Fibroblast of mammary gland (primary cell): ENCODE measurements at regions not wholly inside any gene's neighbourhood (a gene's known extent, or its start where the extent isn't known, plus 50 kb on each side); places are given as distances from the start of the nearest gene placed in this dataset.

Experiments used
- DNase-seq: peaks from one replicate; pipeline ENCODE4 v3.0.0-alpha.2; 2010; ENCODE audit warnings: low read depth
- H3K4me3 ChIP-seq: 2 replicates; pipeline ENCODE4 v1.5.1; 2011; ENCODE audit warnings: low read depth, mild to moderate bottlenecking, low read length, moderate library complexity; ENCODE audit not compliant: control insufficient read depth
- TF ChIP-seq, protein P1 (sequence below): conservative IDR thresholded peaks from 2 replicates; pipeline ENCODE4 v1.5.1; 2011; ENCODE audit warnings: low read depth, low read length, inconsistent platforms; ENCODE audit not compliant: control insufficient read depth, insufficient read depth

DNA sequence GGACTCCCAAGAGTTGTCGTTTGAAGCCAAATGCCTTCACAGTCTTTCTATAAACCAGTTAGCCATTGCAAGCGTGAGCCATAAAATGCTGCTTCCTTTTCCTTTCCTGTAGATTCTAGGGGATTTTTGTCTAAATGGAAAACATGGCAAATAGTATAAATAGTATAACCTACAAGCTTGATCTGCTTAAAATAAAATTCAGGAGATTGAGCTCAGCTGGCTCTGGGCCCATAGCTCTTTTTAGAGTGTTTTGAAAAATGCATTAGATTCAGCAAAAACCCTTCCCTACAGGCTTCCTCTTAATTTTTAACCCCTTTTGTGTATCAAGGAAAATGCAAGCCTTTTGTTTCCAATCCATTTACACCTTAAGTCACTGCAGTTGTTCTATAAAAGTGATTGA lies 190.1 kb upstream of the GDF10 start:
- TF ChIP-seq, protein P1, sequence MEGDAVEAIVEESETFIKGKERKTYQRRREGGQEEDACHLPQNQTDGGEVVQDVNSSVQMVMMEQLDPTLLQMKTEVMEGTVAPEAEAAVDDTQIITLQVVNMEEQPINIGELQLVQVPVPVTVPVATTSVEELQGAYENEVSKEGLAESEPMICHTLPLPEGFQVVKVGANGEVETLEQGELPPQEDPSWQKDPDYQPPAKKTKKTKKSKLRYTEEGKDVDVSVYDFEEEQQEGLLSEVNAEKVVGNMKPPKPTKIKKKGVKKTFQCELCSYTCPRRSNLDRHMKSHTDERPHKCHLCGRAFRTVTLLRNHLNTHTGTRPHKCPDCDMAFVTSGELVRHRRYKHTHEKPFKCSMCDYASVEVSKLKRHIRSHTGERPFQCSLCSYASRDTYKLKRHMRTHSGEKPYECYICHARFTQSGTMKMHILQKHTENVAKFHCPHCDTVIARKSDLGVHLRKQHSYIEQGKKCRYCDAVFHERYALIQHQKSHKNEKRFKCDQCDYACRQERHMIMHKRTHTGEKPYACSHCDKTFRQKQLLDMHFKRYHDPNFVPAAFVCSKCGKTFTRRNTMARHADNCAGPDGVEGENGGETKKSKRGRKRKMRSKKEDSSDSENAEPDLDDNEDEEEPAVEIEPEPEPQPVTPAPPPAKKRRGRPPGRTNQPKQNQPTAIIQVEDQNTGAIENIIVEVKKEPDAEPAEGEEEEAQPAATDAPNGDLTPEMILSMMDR: no peak
- H3K4me3 ChIP-seq: no peak overlapping the region

GRCh38 chr10:47111329-47111862 lies 188.6 kb upstream of the GDF10 start:
- no peak overlapping the region for H3K4me3 ChIP-seq
- DNase-seq: no peak
- TF ChIP-seq, protein P1: no peak

More for the DNA sequence above, 190.1 kb upstream of the GDF10 start:
- no peak for DNase-seq

- DNase-seq: no peak
- TF ChIP-seq, protein P1: no peak
- no peak overlapping the region for H3K4me3 ChIP-seq
Observed at GRCh38 chr10:47112612-47113011, 187.4 kb upstream of the GDF10 start.

- no peak overlapping the region for H3K4me3 ChIP-seq
- no peak for DNase-seq
- TF ChIP-seq, protein P1: no peak
Observed at GRCh38 chr10:47113907-47114500, 186.0 kb upstream of the GDF10 start.

- TF ChIP-seq, protein P1: no peak
- DNase-seq: no peak
- H3K4me3 ChIP-seq: no peak overlapping the region
Observed at GRCh38 chr10:47114680-47115186, 185.3 kb upstream of the GDF10 start.

GRCh38 chr10:47115322-47115721 lies 184.7 kb upstream of the GDF10 start:
- no peak for DNase-seq
- H3K4me3 ChIP-seq: no peak overlapping the region
- TF ChIP-seq, protein P1: no peak

DNA sequence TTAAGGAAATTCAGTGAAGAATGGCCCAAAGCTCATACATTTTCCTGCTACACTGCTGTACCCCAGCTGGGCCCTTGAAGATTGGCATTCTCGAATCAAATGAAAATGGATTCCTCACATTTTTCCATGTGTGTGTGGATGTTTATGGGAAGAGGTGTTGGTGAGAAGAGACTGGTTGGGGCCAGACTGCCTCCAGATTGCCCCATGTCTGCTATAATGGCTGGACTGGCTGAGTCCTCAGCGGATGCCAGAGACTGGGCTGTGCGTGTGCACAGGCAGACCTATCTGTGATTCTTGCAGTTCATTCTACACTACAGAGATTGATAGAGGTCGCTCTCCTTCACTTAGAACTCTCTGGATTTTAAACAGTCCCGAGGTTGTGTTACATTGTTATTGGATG lies 183.6 kb upstream of the GDF10 start:
- no peak overlapping the region for H3K4me3 ChIP-seq
- TF ChIP-seq, protein P1: no peak
- DNase-seq: no peak
